ENCODE measurements at regions not wholly inside any gene's neighbourhood (a gene's known extent, or its start where the extent isn't known, plus 50 kb on each side); places are given as distances from the start of the nearest gene placed in this dataset.

DNA sequence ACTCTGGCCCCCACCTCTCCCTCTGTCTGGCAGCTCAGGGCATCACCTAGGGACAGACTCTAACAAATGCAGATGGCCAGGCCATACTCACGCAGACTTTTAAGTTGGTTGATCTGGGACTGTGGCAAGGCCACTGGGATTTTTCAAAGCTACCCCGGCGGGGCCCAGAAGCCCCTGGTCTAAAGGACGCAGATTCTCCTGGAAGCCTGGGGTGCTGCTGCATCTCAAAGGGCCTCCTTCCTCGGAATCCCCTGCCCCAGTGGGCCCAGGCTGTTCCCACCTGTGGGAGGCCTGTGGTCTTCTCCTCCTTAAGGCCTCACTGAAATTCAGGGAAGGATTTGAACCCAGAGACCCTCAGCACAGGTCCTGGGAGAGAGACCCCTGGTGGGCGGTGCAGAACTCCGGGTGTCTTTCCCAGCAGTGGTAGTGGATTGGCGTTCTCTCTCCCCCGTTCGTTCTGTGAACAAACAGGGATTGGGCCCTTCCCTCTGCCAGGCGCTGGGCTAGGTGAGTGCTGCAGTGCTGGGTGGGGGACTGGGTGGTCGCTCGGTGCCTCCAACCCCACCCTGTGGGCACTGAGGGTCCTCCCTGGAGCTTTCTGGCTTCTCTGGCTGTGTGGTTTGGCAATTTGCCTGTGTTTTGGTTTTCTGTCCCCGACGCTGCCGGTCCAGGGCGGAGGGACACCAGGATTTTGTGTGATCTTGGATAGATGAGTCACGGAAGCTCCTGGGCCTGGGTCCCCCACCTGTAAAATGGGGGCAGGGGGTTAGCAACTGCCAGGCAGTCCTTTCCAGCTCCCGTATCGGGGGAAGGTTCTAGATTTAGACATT is 160.5 kb upstream of the GSE1 start:
- TF ChIP-seq, protein P1, sequence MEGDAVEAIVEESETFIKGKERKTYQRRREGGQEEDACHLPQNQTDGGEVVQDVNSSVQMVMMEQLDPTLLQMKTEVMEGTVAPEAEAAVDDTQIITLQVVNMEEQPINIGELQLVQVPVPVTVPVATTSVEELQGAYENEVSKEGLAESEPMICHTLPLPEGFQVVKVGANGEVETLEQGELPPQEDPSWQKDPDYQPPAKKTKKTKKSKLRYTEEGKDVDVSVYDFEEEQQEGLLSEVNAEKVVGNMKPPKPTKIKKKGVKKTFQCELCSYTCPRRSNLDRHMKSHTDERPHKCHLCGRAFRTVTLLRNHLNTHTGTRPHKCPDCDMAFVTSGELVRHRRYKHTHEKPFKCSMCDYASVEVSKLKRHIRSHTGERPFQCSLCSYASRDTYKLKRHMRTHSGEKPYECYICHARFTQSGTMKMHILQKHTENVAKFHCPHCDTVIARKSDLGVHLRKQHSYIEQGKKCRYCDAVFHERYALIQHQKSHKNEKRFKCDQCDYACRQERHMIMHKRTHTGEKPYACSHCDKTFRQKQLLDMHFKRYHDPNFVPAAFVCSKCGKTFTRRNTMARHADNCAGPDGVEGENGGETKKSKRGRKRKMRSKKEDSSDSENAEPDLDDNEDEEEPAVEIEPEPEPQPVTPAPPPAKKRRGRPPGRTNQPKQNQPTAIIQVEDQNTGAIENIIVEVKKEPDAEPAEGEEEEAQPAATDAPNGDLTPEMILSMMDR (IDR thresholded peaks at IDR 0.05) = no peak
- Mint-ChIP-seq H3K9me3 (ENCODE audit: low read depth) (no peaks in the 10 kb centered on the region), H3K27ac (ENCODE audit: unreplicated experiment) (no peak overlapping the region), H3K4me1 (ENCODE audit: low read depth) (peaks cover 7% of the 10 kb centered on the region), H3K36me3 (ENCODE audit: low read depth) (no peaks in the 10 kb centered on the region), H3K4me3 (ENCODE audit: unreplicated experiment) (no peak overlapping the region), H3K27me3 (ENCODE audit: low read depth) (peaks cover 3% of the 10 kb centered on the region)
- no peak for DNase-seq (ENCODE audit: low spot score)

DNA sequence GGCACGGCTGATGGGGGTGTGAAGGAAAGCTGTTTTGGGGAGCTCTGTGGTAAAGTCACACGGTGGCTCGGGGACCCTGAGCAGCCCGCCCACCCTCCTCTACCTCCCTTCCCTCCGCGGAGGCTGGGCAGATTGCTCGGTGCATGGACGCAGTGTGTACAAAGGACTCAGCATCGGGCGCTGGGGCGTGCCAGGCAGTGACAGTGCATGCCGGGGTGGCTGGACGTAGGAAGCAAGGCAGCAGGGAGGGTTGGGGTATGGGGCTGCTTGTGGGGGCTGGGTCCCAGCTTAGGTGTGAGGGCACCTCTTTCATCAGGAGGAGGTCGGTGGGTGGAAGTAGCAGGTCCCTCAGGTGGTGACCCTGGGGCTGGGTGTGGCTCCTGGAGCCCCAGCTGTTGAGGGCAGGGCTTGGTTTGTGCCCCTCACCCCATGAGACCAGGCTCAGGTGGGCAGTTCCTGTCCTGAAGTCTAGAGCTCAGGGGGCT is 159.9 kb upstream of the GSE1 start:
- Mint-ChIP-seq H3K36me3 (ENCODE audit: low read depth) (no peaks in the 10 kb centered on the region), H3K4me1 (ENCODE audit: low read depth) (peaks cover 7% of the 10 kb centered on the region), H3K27ac (ENCODE audit: unreplicated experiment) (no peak overlapping the region), H3K9me3 (ENCODE audit: low read depth) (no peaks in the 10 kb centered on the region), H3K4me3 (ENCODE audit: unreplicated experiment) (no peak overlapping the region), H3K27me3 (ENCODE audit: low read depth) (peaks cover 3% of the 10 kb centered on the region)
- DNase-seq (ENCODE audit: low spot score) = no peak
- TF ChIP-seq, protein P1 (IDR thresholded peaks at IDR 0.05) = no peak

DNA sequence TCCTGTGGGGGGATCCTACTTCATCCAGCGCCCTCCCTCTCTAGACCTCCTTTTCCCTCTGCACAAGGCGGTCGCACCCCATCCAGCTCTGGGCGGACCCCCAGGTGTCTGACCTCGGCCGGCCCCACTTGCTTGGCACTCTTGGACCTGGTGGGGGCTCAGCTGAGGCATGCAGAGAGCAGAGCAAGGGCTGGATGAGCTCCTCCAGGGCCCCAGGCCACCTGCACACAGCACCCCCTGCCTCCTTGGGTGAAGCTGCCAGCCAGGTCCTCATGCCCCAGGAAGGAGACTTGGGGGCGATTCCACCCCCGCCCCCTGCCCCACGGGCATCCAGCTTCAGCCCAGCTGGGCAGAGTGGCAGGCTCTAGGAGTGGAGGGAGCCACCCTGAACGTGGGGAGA is 159.4 kb upstream of the GSE1 start:
- H3K27me3 Mint-ChIP-seq (ENCODE audit: low read depth) = peaks cover 3% of the 10 kb centered on the region
- TF ChIP-seq, protein P1 (IDR thresholded peaks at IDR 0.05) = no peak
- H3K36me3 Mint-ChIP-seq (ENCODE audit: low read depth) = no peaks in the 10 kb centered on the region
- no peak overlapping the region for H3K27ac Mint-ChIP-seq (ENCODE audit: unreplicated experiment)
- H3K4me1 Mint-ChIP-seq (ENCODE audit: low read depth) = peaks cover 7% of the 10 kb centered on the region
- no peaks in the 10 kb centered on the region for H3K9me3 Mint-ChIP-seq (ENCODE audit: low read depth)
- no peak for DNase-seq (ENCODE audit: low spot score)
- H3K4me3 Mint-ChIP-seq (ENCODE audit: unreplicated experiment) = no peak overlapping the region

DNA sequence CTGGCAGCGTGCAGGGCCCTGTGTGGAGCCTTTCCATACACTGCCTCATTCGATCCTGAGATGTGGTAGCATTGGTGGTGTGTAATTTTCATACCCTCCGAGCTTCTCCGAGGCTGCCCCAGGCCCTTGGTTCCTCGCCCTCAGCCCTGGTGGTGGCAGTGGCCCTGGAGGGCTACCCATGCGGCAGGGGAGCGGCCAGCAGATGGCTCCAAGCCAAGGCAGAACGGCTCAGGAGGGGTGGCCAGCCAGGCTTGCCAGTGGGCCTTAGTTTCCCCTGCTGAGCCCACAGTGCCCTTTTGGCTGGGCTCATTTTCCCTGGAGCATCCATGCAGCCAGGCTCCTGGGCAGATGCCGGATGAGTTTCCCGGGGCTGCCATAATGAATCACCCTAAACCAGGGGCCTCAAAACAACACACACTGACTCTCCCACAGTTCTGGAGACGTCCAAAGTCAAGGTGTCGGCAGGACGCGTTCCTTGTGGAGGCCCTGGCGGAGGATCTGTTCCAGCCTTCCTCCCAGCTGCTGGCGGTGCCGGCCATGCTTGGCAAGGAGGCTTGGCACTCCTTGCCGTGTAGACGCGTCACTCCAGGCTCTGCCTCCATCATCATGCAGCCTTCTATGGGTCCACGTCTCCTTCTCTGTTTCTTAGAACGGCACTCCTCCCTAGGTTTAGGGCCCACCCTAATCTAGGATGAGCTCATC is 158.8 kb upstream of the GSE1 start:
- DNase-seq (ENCODE audit: low spot score) = no peak
- no peak overlapping the region for H3K4me3 Mint-ChIP-seq (ENCODE audit: unreplicated experiment)

DNA sequence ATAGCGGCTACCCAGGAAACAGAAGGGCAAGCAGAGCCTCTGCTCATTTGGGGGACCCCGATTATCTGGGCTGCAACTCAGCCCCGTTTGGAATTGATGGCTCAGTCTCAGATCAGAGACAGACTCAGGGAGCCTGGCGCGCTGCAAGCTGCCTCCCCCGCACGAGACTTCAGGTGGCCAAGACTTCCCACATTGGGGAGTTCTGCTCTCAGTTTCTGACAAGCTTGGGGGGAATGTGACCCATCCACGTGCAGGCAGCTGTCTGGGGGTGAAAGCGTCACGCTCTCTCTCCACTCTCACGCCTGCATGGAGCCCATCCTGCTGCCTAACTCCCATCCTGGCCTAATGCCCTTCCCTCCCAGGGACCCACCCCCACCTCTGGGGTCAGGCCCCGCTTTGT is 157.6 kb upstream of the GSE1 start:
- Mint-ChIP-seq H3K4me1 (ENCODE audit: low read depth) (peaks cover 13% of the 10 kb centered on the region), H3K9me3 (ENCODE audit: low read depth) (no peaks in the 10 kb centered on the region), H3K36me3 (ENCODE audit: low read depth) (no peaks in the 10 kb centered on the region), H3K27me3 (ENCODE audit: low read depth) (peaks cover 3% of the 10 kb centered on the region), H3K4me3 (ENCODE audit: unreplicated experiment) (no peak overlapping the region), H3K27ac (ENCODE audit: unreplicated experiment) (no peak overlapping the region)
- TF ChIP-seq, protein P1 (IDR thresholded peaks at IDR 0.05) = no peak
- no peak for DNase-seq (ENCODE audit: low spot score)

More for the DNA sequence above, 158.8 kb upstream of the GSE1 start:
- TF ChIP-seq, protein P1 (IDR thresholded peaks at IDR 0.05) = no peak
- H3K27ac Mint-ChIP-seq (ENCODE audit: unreplicated experiment) = no peak overlapping the region
- no peaks in the 10 kb centered on the region for H3K36me3 Mint-ChIP-seq (ENCODE audit: low read depth)
- peaks cover 7% of the 10 kb centered on the region for H3K4me1 Mint-ChIP-seq (ENCODE audit: low read depth)
- peaks cover 3% of the 10 kb centered on the region for H3K27me3 Mint-ChIP-seq (ENCODE audit: low read depth)
- H3K9me3 Mint-ChIP-seq (ENCODE audit: low read depth) = no peaks in the 10 kb centered on the region

Measured in chondrocyte (in vitro differentiated cells).